NCI-H2196 treated with DMSO at 0.1 percent for 48 hours (cell line): ENCODE measurements at regions not wholly inside any gene's neighbourhood (a gene's known extent, or its start where the extent isn't known, plus 50 kb on each side); places are given as distances from the start of the nearest gene placed in this dataset.

Experiments used
- DNase-seq: peaks from one replicate; lab custom pipeline; 2025; ENCODE audit not compliant: unreplicated experiment; lab: John Stamatoyannopoulos, UW

DNA sequence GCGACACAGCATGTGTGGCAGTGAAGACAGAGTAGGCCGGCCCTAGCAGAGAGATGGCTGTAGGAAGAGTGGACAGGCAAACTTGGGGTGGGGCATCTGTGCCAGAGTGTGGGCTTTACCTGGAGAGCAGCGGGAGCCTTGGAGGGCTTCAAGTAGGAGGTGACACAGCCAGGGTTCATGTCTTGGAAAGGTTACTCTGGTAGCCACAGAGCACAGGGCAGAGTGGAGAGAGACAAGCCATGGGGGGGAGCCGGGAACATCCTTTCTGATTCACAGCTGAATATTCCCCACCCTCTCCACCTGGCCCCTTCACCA is 53.5 kb upstream of the DIO3 start:
- DNase-seq: no peak

DNA sequence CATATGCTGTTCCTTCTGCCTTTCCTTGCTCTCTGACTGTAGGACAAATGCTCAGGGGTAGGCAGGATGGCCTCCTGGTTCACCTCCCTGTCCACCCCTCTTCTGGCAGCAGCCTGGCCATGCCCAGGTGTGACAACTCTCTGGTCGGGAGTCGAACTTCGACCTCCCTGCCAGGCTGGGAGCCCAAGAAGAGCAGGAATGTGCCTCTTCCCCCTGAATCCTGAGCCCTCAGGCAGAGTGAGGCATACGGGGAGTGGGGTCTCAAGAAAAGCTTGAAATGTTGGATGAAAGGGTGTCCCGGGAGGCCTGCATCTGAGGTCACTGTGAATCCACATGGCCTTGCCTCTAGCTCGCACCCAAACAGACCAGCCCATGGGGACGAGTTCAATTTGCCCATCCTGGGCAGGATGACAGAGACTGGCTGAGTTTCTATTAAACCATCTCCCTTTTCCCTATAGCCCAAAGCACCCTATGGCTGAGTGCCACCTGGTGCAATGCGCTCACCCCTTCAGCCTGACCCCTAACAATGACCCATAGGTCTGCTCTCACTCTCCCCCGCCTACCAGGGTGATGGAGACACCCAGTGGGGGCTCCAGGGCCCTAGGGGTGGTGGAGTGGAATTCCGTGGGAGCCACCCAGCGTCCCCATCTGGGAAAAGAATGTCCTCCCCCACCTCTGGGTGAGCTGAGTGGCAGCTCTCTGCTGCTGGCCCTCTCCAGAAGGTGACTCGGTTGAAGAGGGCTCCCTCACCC is 52.9 kb upstream of the DIO3 start:
- no peak for DNase-seq

DNA sequence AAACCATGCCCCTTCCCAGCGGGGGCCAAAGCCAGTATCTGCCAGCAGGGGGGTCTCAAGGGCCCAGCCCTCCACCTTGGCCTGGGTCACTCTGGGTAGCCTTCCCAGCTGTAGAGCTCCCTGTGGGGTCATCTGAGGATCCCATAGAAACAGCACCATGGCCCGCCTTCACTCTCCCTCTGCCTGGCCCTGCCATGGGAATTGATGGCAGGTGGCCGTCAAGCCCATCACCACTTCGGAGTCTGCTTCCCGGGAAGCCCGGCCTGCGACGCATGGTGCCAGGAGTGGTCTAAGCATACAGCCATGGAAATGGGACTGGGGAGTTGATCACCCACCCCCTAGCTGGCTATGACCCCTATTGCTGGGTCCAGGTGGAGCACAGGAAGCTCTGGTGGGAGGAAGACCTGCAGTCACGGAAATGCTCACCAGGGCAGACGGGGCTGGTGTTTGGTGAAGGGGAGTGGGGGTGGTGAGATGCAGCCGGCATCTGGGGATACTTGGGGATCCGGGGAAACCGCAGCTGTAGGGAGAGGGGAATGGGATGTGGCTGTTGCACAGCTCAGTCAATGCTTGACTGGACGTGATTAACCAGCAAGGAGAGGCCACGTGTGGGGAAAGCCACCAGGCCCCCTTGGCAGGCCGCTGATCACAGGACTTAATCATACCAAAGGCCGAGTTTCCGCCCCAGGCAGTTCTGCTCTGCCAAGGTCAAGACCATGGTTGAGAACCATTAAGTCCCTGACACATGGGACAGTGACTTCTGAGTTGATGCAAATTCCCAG is 52.2 kb upstream of the DIO3 start:
- no peak for DNase-seq

DNA sequence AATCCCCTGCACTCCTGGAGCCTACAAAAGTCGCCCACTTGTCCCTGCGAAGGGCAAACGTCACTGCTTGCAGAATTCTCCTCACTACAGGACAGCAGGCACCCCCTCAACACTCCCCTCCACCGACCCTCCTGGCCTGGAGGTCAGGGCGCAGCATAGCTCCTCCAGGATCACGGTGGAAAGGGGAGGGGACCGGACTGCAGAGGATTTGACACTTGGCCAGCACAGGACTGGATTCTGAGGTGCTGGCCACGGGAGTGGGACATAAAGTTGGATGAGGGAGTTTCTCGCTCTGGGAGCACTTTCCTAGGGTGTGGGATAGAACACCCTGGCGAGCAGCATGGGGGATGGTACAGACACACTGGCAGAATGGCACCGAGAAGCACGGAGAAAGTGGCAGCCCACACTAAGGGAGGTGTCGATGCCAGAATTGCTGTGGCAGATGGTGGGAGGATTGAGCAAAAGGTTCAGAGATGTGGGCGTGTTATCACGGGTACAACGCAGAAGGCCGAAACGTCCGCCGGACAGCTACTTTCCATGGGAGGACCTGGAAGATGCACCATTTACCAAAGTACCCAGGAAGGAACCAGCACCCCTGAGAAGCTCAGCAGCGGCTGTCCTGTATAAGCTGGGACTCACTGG is 51.4 kb upstream of the DIO3 start:
- no peak for DNase-seq

DNA sequence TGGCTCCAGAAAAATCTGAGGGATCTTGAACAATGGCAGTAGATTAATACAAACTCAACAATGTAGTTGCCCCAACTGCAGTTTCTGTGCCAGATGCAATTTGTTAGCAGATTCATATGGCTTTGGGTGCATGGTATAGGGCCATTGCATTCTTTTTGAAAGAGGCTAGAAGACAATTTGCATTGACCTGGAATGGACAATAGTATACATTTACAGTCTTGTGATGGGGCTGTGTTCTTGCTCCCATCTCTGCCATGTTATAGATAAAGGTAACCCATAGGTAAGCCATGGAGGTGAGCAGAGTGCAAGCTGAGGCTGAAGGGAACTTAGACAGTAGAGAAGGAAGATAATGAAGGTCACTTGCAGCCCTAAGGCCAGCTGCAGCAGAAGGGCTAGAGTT is 50.1 kb upstream of the DIO3 start:
- no peak for DNase-seq
